ENCODE measurements at regions not wholly inside any gene's neighbourhood (a gene's known extent, or its start where the extent isn't known, plus 50 kb on each side); places are given as distances from the start of the nearest gene placed in this dataset.

DNA sequence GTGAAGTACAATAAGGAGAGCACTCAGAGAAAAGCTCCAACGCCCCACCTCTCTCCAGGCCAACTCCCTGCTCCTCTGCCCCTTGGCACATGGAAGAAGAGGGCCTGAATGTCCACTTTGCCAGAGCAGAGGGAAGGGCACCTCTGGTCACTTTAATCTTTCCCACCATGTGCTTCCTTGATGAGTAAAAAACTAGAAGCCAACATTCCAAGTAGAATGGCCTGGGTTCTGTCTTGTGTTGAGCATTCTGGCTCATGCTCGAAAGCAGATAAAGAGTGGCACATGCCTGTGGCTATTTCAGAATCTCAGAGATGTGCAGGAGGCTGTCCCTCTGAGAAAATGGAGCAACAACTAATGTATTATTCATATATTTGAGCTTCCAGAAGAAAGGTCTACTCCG is 177.4 kb upstream of the PLN start:
- TF ChIP-seq ESRRA (IDR thresholded peaks at IDR 0.05; ENCODE audit: borderline replicate concordance, low read depth): no peak
- TF ChIP-seq CSDE1 (IDR thresholded peaks at IDR 0.05): no peak
- no peak for TF ChIP-seq POLR2AphosphoS5 (IDR thresholded peaks at IDR 0.05; ENCODE audit: control insufficient read depth, insufficient read depth, low read depth, low read length)
- no peak for TF ChIP-seq SAFB2 (IDR thresholded peaks at IDR 0.05; ENCODE audit: borderline replicate concordance, low read depth, low read length, severe bottlenecking)
- TF ChIP-seq NCOA1 (IDR thresholded peaks at IDR 0.05; ENCODE audit: low read depth): no peak
- TF ChIP-seq, protein P1, sequence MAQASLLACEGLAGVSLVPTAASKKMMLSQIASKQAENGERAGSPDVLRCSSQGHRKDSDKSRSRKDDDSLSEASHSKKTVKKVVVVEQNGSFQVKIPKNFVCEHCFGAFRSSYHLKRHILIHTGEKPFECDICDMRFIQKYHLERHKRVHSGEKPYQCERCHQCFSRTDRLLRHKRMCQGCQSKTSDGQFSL (CRISPR knock-in tag; IDR thresholded peaks at IDR 0.05): no peak
- TF ChIP-seq, protein P1 (tag; IDR thresholded peaks at IDR 0.05): no peak
- TF ChIP-seq MECOM (CRISPR knock-in tag; IDR thresholded peaks at IDR 0.05): no peak
- TF ChIP-seq SNRNP70 (optimal IDR thresholded peaks at IDR 0.05; ENCODE audit: low read depth, low read length): no peak
- TF ChIP-seq, protein P2, sequence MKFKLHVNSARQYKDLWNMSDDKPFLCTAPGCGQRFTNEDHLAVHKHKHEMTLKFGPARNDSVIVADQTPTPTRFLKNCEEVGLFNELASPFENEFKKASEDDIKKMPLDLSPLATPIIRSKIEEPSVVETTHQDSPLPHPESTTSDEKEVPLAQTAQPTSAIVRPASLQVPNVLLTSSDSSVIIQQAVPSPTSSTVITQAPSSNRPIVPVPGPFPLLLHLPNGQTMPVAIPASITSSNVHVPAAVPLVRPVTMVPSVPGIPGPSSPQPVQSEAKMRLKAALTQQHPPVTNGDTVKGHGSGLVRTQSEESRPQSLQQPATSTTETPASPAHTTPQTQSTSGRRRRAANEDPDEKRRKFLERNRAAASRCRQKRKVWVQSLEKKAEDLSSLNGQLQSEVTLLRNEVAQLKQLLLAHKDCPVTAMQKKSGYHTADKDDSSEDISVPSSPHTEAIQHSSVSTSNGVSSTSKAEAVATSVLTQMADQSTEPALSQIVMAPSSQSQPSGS (CRISPR knock-in tag; IDR thresholded peaks at IDR 0.05): no peak
- Histone ChIP-seq H3K4me1 (replicated peaks in 1 of 2; ENCODE audit: control insufficient read depth in 2 of 2, insufficient read depth in 2 of 2, low read length in 2 of 2) (no peaks in the 10 kb centered on the region), H3K9me3 (replicated peaks; ENCODE audit: control insufficient read depth, insufficient read depth, low read depth, low read length) (no peaks in the 10 kb centered on the region), H3K79me2 (ENCODE audit: control insufficient read depth, insufficient read depth, low read length) (no peaks in the 10 kb centered on the region), H4K20me1 (replicated peaks; ENCODE audit: control insufficient read depth, insufficient read depth, low read length) (no peaks in the 10 kb centered on the region), H3K4me2 (ENCODE audit: insufficient read depth, low read length) (no peak overlapping the region), H2AFZ (ENCODE audit: low read depth, low read length) (no peak overlapping the region), H3K27ac (ENCODE audit: extremely low read depth, low read depth, low read length) (no peak overlapping the region), H3K27me3 (ENCODE audit: control insufficient read depth in 2 of 2, insufficient read depth in 2 of 2, low read length in 2 of 2) (no peaks in the 10 kb centered on the region), H3K36me3 (ENCODE audit: control insufficient read depth, insufficient read depth, low read length) (no peaks in the 10 kb centered on the region), H3K9ac (ENCODE audit: insufficient read depth in 1 of 2, low read depth in 2 of 2, low read length in 2 of 2) (no peak overlapping the region), H3K4me3 (no peak overlapping the region), H3K9me1 (ENCODE audit: control insufficient read depth, insufficient read depth, low read length) (no peaks in the 10 kb centered on the region)
- ChIA-PET POLR2A (no interaction called here), CTCF (ENCODE audit: low intra/inter-chr PET ratio) (no interaction called here)
- intact Hi-C loops (cut with micrococcal nuclease): no loop called here
- in situ Hi-C loops (cut with MboI): no loop called here
- FAIRE-seq (no peak), DNase-seq (ENCODE audit: extremely low read depth in 1 of 4, low spot score in 3 of 4) (no peak), ATAC-seq (no peak)
- 0% methylated on average over 3 of the region's 3 CpGs for WGBS (ENCODE audit: insufficient coverage, low coverage, missing lambda C conversion rate)
- no TSS peak for BruUV-seq (replicated peaks)

All from K562 (cell line).